Retina (tissue), 1 donor: ENCODE measurements at regions not wholly inside any gene's neighbourhood (a gene's known extent, or its start where the extent isn't known, plus 50 kb on each side); places are given as distances from the start of the nearest gene placed in this dataset.

Experiments used
- DNase-seq: peaks from one replicate; pipeline ENCODE4 v3.0.0-alpha.2; 2016

- DNase-seq, result no peak
Measured at GRCh38 chr5:71955723-71956122, 151.6 kb upstream of the MAP1B start.

- no peak for DNase-seq
Measured at GRCh38 chr5:71957292-71957898, 149.9 kb upstream of the MAP1B start.

GRCh38 chr5:71960195-71960594 lies 147.1 kb upstream of the MAP1B start:
- DNase-seq, result no peak

GRCh38 chr5:71961786-71962185 lies 145.5 kb upstream of the MAP1B start:
- no peak for DNase-seq

- no peak for DNase-seq
Measured at GRCh38 chr5:71969460-71969859, 137.8 kb upstream of the MAP1B start.

GRCh38 chr5:71971862-71972261 lies 135.4 kb upstream of the MAP1B start:
- no peak for DNase-seq

- DNase-seq, result no peak
Measured at GRCh38 chr5:71972777-71973473, 134.3 kb upstream of the MAP1B start.

GRCh38 chr5:71973563-71973962 lies 133.7 kb upstream of the MAP1B start:
- DNase-seq, result no peak

- no peak for DNase-seq
Measured at GRCh38 chr5:71974165-71974564, 133.1 kb upstream of the MAP1B start.

- no peak for DNase-seq
Measured at GRCh38 chr5:71974622-71975021, 132.7 kb upstream of the MAP1B start.

GRCh38 chr5:71976449-71976848 lies 130.8 kb upstream of the MAP1B start:
- no peak for DNase-seq

GRCh38 chr5:71977311-71977710 lies 130.0 kb upstream of the MAP1B start:
- DNase-seq, result no peak

GRCh38 chr5:71978216-71978615 lies 129.1 kb upstream of the MAP1B start:
- DNase-seq, result no peak

- no peak for DNase-seq
Measured at GRCh38 chr5:71982717-71983395, 124.4 kb upstream of the MAP1B start.

- DNase-seq, result no peak
Measured at GRCh38 chr5:71986101-71986500, 121.2 kb upstream of the MAP1B start.

GRCh38 chr5:71988808-71989207 lies 118.5 kb upstream of the MAP1B start:
- no peak for DNase-seq

GRCh38 chr5:71993600-71993999 lies 113.7 kb upstream of the MAP1B start:
- DNase-seq, result no peak

- no peak for DNase-seq
Measured at GRCh38 chr5:71996789-71997188, 110.5 kb upstream of the MAP1B start.

GRCh38 chr5:71998746-71999145 lies 108.5 kb upstream of the MAP1B start:
- DNase-seq, result no peak

GRCh38 chr5:72000707-72001106 lies 106.6 kb upstream of the MAP1B start:
- DNase-seq, result no peak

GRCh38 chr5:72005671-72006070 lies 101.6 kb upstream of the MAP1B start:
- no peak for DNase-seq

- no peak for DNase-seq
Measured at GRCh38 chr5:72006361-72006760, 100.9 kb upstream of the MAP1B start.

- DNase-seq, result no peak
Measured at GRCh38 chr5:72007336-72008111, 99.8 kb upstream of the MAP1B start.

GRCh38 chr5:72009280-72009679 lies 98.0 kb upstream of the MAP1B start:
- no peak for DNase-seq
